Upper lobe of left lung (tissue), 6 donors: ENCODE measurements at regions not wholly inside any gene's neighbourhood (a gene's known extent, or its start where the extent isn't known, plus 50 kb on each side); places are given as distances from the start of the nearest gene placed in this dataset.

Source experiments
- ATAC-seq, 2 donors: fragments of 200-7000 bp; cut with Tn5 transposase; one replicate each; pipeline ENCODE4 v1.9.1; 2022; ENCODE audit warnings: mild to moderate bottlenecking in 2 of 2, moderate library complexity in 2 of 2; ENCODE audit not compliant: low FRiP score in 2 of 2
- DNase-seq, 2 donors: peaks; one replicate each; pipeline ENCODE4 v3.0.0-alpha.2; 2019 to 2020
- H3K27ac ChIP-seq, 4 donors: fragments of 200-600 bp; sonication (generic); one replicate each; pipeline ENCODE4 v1.5.1; 2016 to 2019
- H3K27me3 ChIP-seq, 4 donors: fragments of 200-600 bp; sonication (generic); one replicate each; pipeline ENCODE4 v1.5.1; 2017 to 2019
- H3K36me3 ChIP-seq, 4 donors: fragments of 200-600 bp; sonication (generic); one replicate each; pipeline ENCODE4 v1.5.1; 2016 to 2019
- H3K4me1 ChIP-seq, 4 donors: fragments of 200-600 bp; sonication (generic); one replicate each; pipeline ENCODE4 v1.5.1; 2018 to 2019
- H3K4me3 ChIP-seq, 4 donors: fragments of 200-600 bp; sonication (generic); one replicate each; pipeline ENCODE4 v1.5.1; 2017 to 2019; ENCODE audit warnings: mild to moderate bottlenecking in 2 of 4, moderate library complexity in 1 of 4
- H3K9me3 ChIP-seq, 4 donors: fragments of 200-600 bp; sonication (generic); one replicate each; pipeline ENCODE4 v1.5.1; 2018 to 2019
- CTCF ChIP-seq, 6 experiments: fragments of 450-650 bp in 4 of 6; fragments of 200-600 bp in 2 of 6; sonication (generic) in 2 of 6; IDR thresholded peaks; one replicate each; pipeline ENCODE4 v1.5.1; 2016 to 2019; ENCODE audit warnings: antibody characterized with exemption in 6 of 6
- EP300 ChIP-seq, 4 donors: sonication (generic); formaldehyde crosslinking; IDR thresholded peaks; one replicate each; pipeline ENCODE4 v1.5.1; 2017; ENCODE audit warnings: antibody characterized with exemption in 4 of 4, control low read depth in 2 of 4
- POLR2A ChIP-seq, 4 donors: fragments of 450-650 bp; IDR thresholded peaks; one replicate each; pipeline ENCODE4 v1.5.1; 2016 to 2017; ENCODE audit warnings: antibody characterized with exemption in 4 of 4, mild to moderate bottlenecking in 2 of 4
- POLR2AphosphoS5 ChIP-seq, 2 donors: sonication (generic); formaldehyde crosslinking; IDR thresholded peaks; one replicate each; pipeline ENCODE4 v1.5.1; 2017; ENCODE audit warnings: antibody characterized with exemption in 2 of 2
- WGBS, 2 donors: methylation state at CpG; one replicate each; pipeline ENCODE4 v1.1.5; 2017 to 2018; 5-methylcytosine and 5-hydroxymethylcytosine counted together
- donor health status: DM: no; HTN: no; CAD: no; lungs with moderate emphysema.
- donor health status: DM: no; HTN: yes; CAD: no; lungs with severe emphysema.

DNA sequence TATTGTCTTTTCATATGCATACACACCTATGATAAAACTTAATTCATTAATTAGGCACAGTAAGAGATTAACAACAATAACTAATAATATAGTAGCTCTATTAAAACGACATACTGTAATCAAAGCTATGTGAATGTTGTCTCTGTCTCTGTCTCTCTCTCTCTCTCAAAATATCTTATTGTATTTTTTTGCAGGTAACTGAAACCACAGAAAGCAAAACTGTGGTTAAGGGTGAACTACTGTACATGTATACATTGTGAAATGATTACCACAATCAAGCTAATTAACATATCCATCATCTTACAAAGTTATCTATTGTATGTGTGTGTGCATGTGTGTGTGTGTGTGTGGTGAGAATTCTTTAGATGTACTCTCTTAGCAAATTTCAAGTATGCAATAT lies 242.0 kb upstream of the RSPO3 start:
- Histone ChIP-seq H3K27me3 (no peaks in the 10 kb centered on the region), H3K9me3 (no peaks in the 10 kb centered on the region), H3K27ac (no peak overlapping the region), H3K4me1 (no peaks in the 10 kb centered on the region), H3K4me3 (no peak overlapping the region), H3K36me3 (no peaks in the 10 kb centered on the region)
- 86% methylated on average over 1 of the region's 1 CpG for WGBS, 2 donors
- TF ChIP-seq EP300 (IDR thresholded peaks at IDR 0.05) (no peak), POLR2AphosphoS5 (IDR thresholded peaks at IDR 0.05) (no peak), CTCF (IDR thresholded peaks at IDR 0.05) (no peak)
- ATAC-seq (no peak), DNase-seq (no peak)

DNA sequence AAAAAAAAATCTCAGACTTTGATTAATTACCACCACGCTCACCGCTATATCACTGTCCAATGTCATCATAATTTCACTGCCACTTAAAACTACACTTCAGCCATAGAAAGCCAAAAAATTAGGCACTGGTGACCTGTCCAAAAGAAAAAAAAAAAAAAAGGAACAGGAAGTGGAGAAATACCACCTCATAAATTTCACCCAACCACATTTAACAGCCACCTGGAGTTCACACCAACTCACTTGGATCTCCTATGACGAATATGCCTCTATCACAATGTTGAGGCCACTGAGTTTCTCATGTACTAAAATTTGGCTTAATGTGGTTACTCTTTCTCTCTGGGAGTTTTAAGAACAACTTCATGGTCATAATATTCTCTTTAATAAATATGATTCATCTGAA lies 237.5 kb upstream of the RSPO3 start:
- 63 to 68% methylated on average over 3 of the region's 3 CpGs for WGBS, 2 donors
- Histone ChIP-seq H3K36me3 (no peaks in the 10 kb centered on the region), H3K4me1 (no peaks in the 10 kb centered on the region), H3K27ac (no peak overlapping the region), H3K4me3 (no peak overlapping the region), H3K9me3 (no peaks in the 10 kb centered on the region), H3K27me3 (no peaks in the 10 kb centered on the region)
- ATAC-seq: no peak
- DNase-seq: no peak
- TF ChIP-seq POLR2A (IDR thresholded peaks at IDR 0.05) (no peak), EP300 (IDR thresholded peaks at IDR 0.05) (no peak), POLR2AphosphoS5 (IDR thresholded peaks at IDR 0.05) (no peak), CTCF (IDR thresholded peaks at IDR 0.05) (no peak)

GRCh38 chr6:126886106-126886505 lies 232.4 kb upstream of the RSPO3 start:
- WGBS, 2 donors: 93 to 95% methylated on average over 1 of the region's 1 CpG

GRCh38 chr6:126888727-126889725 lies 229.4 kb upstream of the RSPO3 start:
- DNase-seq: no peak
- TF ChIP-seq POLR2A (IDR thresholded peaks at IDR 0.05) (no peak), EP300 (IDR thresholded peaks at IDR 0.05) (no peak), CTCF (IDR thresholded peaks at IDR 0.05) (no peak), POLR2AphosphoS5 (IDR thresholded peaks at IDR 0.05) (no peak)
- Histone ChIP-seq H3K4me1 (no peaks in the 10 kb centered on the region), H3K27me3 (no peaks in the 10 kb centered on the region), H3K9me3 (no peaks in the 10 kb centered on the region), H3K27ac (no peak overlapping the region), H3K36me3 (no peaks in the 10 kb centered on the region), H3K4me3 (no peak overlapping the region)
- ATAC-seq: no peak
- WGBS, 2 donors: 64 to 69% methylated on average over 5 of the region's 5 CpGs

More at GRCh38 chr6:126886106-126886505, 232.4 kb upstream of the RSPO3 start:
- H3K36me3 ChIP-seq: no peaks in the 10 kb centered on the region
- no peaks in the 10 kb centered on the region for H3K9me3 ChIP-seq
- no peak for ATAC-seq
- no peak for TF ChIP-seq POLR2A (IDR thresholded peaks at IDR 0.05)
- TF ChIP-seq CTCF (IDR thresholded peaks at IDR 0.05): no peak
- TF ChIP-seq EP300 (IDR thresholded peaks at IDR 0.05): no peak
- no peak for TF ChIP-seq POLR2AphosphoS5 (IDR thresholded peaks at IDR 0.05)
- no peak overlapping the region for H3K4me3 ChIP-seq
- H3K27me3 ChIP-seq: no peaks in the 10 kb centered on the region
- DNase-seq: no peak
- H3K4me1 ChIP-seq: no peaks in the 10 kb centered on the region
- no peak overlapping the region for H3K27ac ChIP-seq

DNA sequence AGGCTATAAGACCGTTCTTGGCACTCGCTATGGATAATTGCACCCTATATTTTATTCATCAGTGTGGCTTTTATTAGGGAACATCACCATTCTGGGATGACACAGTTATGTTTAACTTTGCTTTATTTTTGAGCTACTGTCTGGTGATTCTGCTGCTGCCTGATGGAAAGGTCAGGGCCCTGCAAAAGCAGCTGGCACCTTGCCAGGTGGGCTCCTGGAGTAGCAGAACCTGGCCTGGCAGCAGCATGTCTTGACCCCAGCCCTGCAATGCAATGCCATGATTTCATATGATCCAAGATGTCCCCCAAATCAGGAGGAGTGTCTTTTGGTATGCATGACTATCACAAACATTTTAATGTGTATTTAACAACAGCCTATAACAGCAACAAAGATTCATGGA lies 228.4 kb upstream of the RSPO3 start:
- Histone ChIP-seq H3K36me3 (no peaks in the 10 kb centered on the region), H3K27ac (no peak overlapping the region), H3K27me3 (no peaks in the 10 kb centered on the region), H3K4me3 (no peak overlapping the region), H3K9me3 (no peaks in the 10 kb centered on the region), H3K4me1 (no peaks in the 10 kb centered on the region)
- no peak for ATAC-seq
- 82 to 86% methylated on average over 2 of the region's 2 CpGs for WGBS, 2 donors
- no peak for DNase-seq
- no peak for TF ChIP-seq POLR2AphosphoS5 (IDR thresholded peaks at IDR 0.05)
- TF ChIP-seq EP300 (IDR thresholded peaks at IDR 0.05): no peak
- no peak for TF ChIP-seq CTCF (IDR thresholded peaks at IDR 0.05)
- no peak for TF ChIP-seq POLR2A (IDR thresholded peaks at IDR 0.05)
